ENCODE measurements at regions not wholly inside any gene's neighbourhood (a gene's known extent, or its start where the extent isn't known, plus 50 kb on each side); places are given as distances from the start of the nearest gene placed in this dataset.

- Mint-ChIP-seq H3K9me3 (ENCODE audit: unreplicated experiment) (peaks cover 13% of the 10 kb centered on the region), H3K27ac (ENCODE audit: low read depth, unreplicated experiment) (peak overlapping the region; percentile 56), H3K27me3 (ENCODE audit: insufficient read depth, unreplicated experiment) (no peaks in the 10 kb centered on the region), H3K4me3 (ENCODE audit: unreplicated experiment) (no peak overlapping the region), H3K36me3 (ENCODE audit: insufficient read depth, unreplicated experiment) (no peaks in the 10 kb centered on the region), H3K4me1 (ENCODE audit: insufficient read depth, unreplicated experiment) (peaks cover 57% of the 10 kb centered on the region)
- POLR2A ChIA-PET = interaction anchor here (0.6 to 3.5 kb wide), 2 partner anchors 12 to 112 kb away, joined by 3 to 19 read pairs; no protein-coding TSS in a partner anchor
- CTCF ChIA-PET = interaction anchor here (0.6 to 1.0 kb wide), 5 partner anchors 30 to 317 kb away, joined by 3 read pairs; no protein-coding TSS in a partner anchor
- no TSS peak for BruUV-seq (replicated peaks)
- no peak for TF ChIP-seq CTCF (IDR thresholded peaks at IDR 0.05; ENCODE audit: unreplicated experiment)
- DNase-seq (ENCODE audit: unreplicated experiment) = peak; percentile 40
- intact Hi-C loops (cut with micrococcal nuclease) = no loop called here
Observed at GRCh38 chr12:65668981-65669695, 155.1 kb upstream of the HMGA2 start.

GRCh38 chr12:65670775-65671174, 153.5 kb upstream of the HMGA2 start:
- intact Hi-C loops (cut with micrococcal nuclease) = loop anchor here (1.0 to 5.0 kb wide), 3 partner anchors 39 to 778 kb away; no protein-coding TSS in a partner anchor
- ChIA-PET CTCF (interaction anchor here (0.6 to 1.2 kb wide), 5 partner anchors 30 to 1291 kb away, joined by 3 to 7 read pairs (median 4); no protein-coding TSS in a partner anchor), POLR2A (interaction anchor here (0.6 to 3.5 kb wide), 10 partner anchors 13 to 277 kb away, joined by 3 to 23 read pairs (median 4); no protein-coding TSS in a partner anchor)
- peaks cover under 1% of the 10 kb centered on the region for H3K9me3 Mint-ChIP-seq (ENCODE audit: unreplicated experiment)
- BruUV-seq (replicated peaks) = no TSS peak
- H3K36me3 Mint-ChIP-seq (ENCODE audit: insufficient read depth, unreplicated experiment) = no peaks in the 10 kb centered on the region
- DNase-seq (ENCODE audit: unreplicated experiment) = peak; percentile 90
- TF ChIP-seq CTCF (IDR thresholded peaks at IDR 0.05; ENCODE audit: unreplicated experiment) = no peak
- no peaks in the 10 kb centered on the region for H3K27me3 Mint-ChIP-seq (ENCODE audit: insufficient read depth, unreplicated experiment)
- H3K27ac Mint-ChIP-seq (ENCODE audit: low read depth, unreplicated experiment) = peak overlapping the region; percentile 80
- H3K4me3 Mint-ChIP-seq (ENCODE audit: unreplicated experiment) = no peak overlapping the region
- H3K4me1 Mint-ChIP-seq (ENCODE audit: insufficient read depth, unreplicated experiment) = peaks cover 48% of the 10 kb centered on the region

- Mint-ChIP-seq H3K4me1 (ENCODE audit: insufficient read depth, unreplicated experiment) (peaks cover 42% of the 10 kb centered on the region), H3K27me3 (ENCODE audit: insufficient read depth, unreplicated experiment) (no peaks in the 10 kb centered on the region), H3K9me3 (ENCODE audit: unreplicated experiment) (no peaks in the 10 kb centered on the region), H3K4me3 (ENCODE audit: unreplicated experiment) (no peak overlapping the region), H3K36me3 (ENCODE audit: insufficient read depth, unreplicated experiment) (no peaks in the 10 kb centered on the region), H3K27ac (ENCODE audit: low read depth, unreplicated experiment) (peak overlapping the region; percentile 88)
- CTCF ChIA-PET = interaction anchor here (0.5 to 7.6 kb wide), 20 partner anchors 13 to 366 kb away, joined by 3 to 76 read pairs (median 4); partner anchors contain the start of gene HMGA2
- POLR2A ChIA-PET = interaction anchor here (0.8 to 3.5 kb wide), 8 partner anchors 15 to 152 kb away, joined by 3 to 23 read pairs (median 6); partner anchors contain the start of gene HMGA2
- BruUV-seq (replicated peaks) = no TSS peak
- TF ChIP-seq CTCF (IDR thresholded peaks at IDR 0.05; ENCODE audit: unreplicated experiment) = no peak
- intact Hi-C loops (cut with micrococcal nuclease) = loop anchor here (2.0 to 5.0 kb wide), 3 partner anchors 195 to 780 kb away; no protein-coding TSS in a partner anchor
- DNase-seq (ENCODE audit: unreplicated experiment) = peak; percentile 60
Observed at GRCh38 chr12:65672441-65672840, 151.8 kb upstream of the HMGA2 start.

- Mint-ChIP-seq H3K9me3 (ENCODE audit: unreplicated experiment) (no peaks in the 10 kb centered on the region), H3K36me3 (ENCODE audit: insufficient read depth, unreplicated experiment) (no peaks in the 10 kb centered on the region), H3K4me1 (ENCODE audit: insufficient read depth, unreplicated experiment) (peaks cover 34% of the 10 kb centered on the region), H3K4me3 (ENCODE audit: unreplicated experiment) (no peak overlapping the region), H3K27me3 (ENCODE audit: insufficient read depth, unreplicated experiment) (no peaks in the 10 kb centered on the region), H3K27ac (ENCODE audit: low read depth, unreplicated experiment) (peak overlapping the region; percentile 88)
- ChIA-PET POLR2A (interaction anchor here (0.7 to 2.2 kb wide), 11 partner anchors 16 to 154 kb away, joined by 4 to 23 read pairs (median 6); no protein-coding TSS in a partner anchor), CTCF (interaction anchor here (0.6 to 7.6 kb wide), 17 partner anchors 12 to 413 kb away, joined by 3 to 76 read pairs (median 4); no protein-coding TSS in a partner anchor)
- DNase-seq (ENCODE audit: unreplicated experiment) = peak; percentile 57
- no TSS peak for BruUV-seq (replicated peaks)
- no peak for TF ChIP-seq CTCF (IDR thresholded peaks at IDR 0.05; ENCODE audit: unreplicated experiment)
- intact Hi-C loops (cut with micrococcal nuclease) = loop anchor here (1.0 to 5.0 kb wide), 7 partner anchors 71 to 781 kb away; no protein-coding TSS in a partner anchor
Observed at GRCh38 chr12:65673156-65673690, 151.1 kb upstream of the HMGA2 start.
